ENCODE measurements at regions not wholly inside any gene's neighbourhood (a gene's known extent, or its start where the extent isn't known, plus 50 kb on each side); places are given as distances from the start of the nearest gene placed in this dataset.

- H4K8ac ChIP-seq (ENCODE audit: low read depth, low read length) = no peak overlapping the region
- no peak overlapping the region for H3K23ac ChIP-seq (ENCODE audit: low read length)
- H3K9ac ChIP-seq (ENCODE audit: low read length) = no peak overlapping the region
- H3K14ac ChIP-seq (ENCODE audit: low read length) = no peak overlapping the region
- H3K4me2 ChIP-seq (ENCODE audit: low read length) = no peak overlapping the region
- no peaks in the 10 kb centered on the region for H3K9me3 ChIP-seq (ENCODE audit: insufficient read depth, low read depth, low read length)
- H3K4ac ChIP-seq (ENCODE audit: low read depth, low read length) = no peak overlapping the region
- H2BK12ac ChIP-seq (ENCODE audit: low read length) = no peak overlapping the region
- no peak overlapping the region for H3K4me3 ChIP-seq (ENCODE audit: low read depth, low read length)
- WGBS (ENCODE audit: extremely low coverage, insufficient coverage, insufficient read length) = no CpG with 5 or more reads among the region's 6 CpGs
- no peak overlapping the region for H2BK120ac ChIP-seq (ENCODE audit: insufficient read depth, low read length, poor library complexity)
- H3K27ac ChIP-seq (ENCODE audit: low read depth, low read length) = no peak overlapping the region
- no peak overlapping the region for H2AK5ac ChIP-seq (ENCODE audit: low read length)
- H3K27me3 ChIP-seq (ENCODE audit: insufficient read depth, low read length) = no peaks in the 10 kb centered on the region
- H3K4me1 ChIP-seq (ENCODE audit: control insufficient read depth in 1 of 2, insufficient read depth in 2 of 2, low read length in 2 of 2) = no peaks in the 10 kb centered on the region
- no peak overlapping the region for H4K12ac ChIP-seq (ENCODE audit: low read depth, low read length)
- no peaks in the 10 kb centered on the region for H3K79me1 ChIP-seq (ENCODE audit: low read length)
- no peak overlapping the region for H3K18ac ChIP-seq (ENCODE audit: low read length)
- H2AFZ ChIP-seq (ENCODE audit: insufficient read depth, low read length, poor library complexity) = no peak overlapping the region
- no peaks in the 10 kb centered on the region for H3K79me2 ChIP-seq (ENCODE audit: control insufficient read depth, insufficient read depth, low read length, poor library complexity)
- DNase-seq = no peak
- H2BK5ac ChIP-seq (ENCODE audit: low read depth, low read length, poor library complexity) = no peak overlapping the region
- no peaks in the 10 kb centered on the region for H3K36me3 ChIP-seq (ENCODE audit: control insufficient read depth in 1 of 2, insufficient read depth in 2 of 2, low read length in 2 of 2)
- H4K91ac ChIP-seq (ENCODE audit: low read depth, low read length) = no peak overlapping the region
Observed at GRCh38 chr16:9219813-9220212, 128.4 kb downstream of the HAPSTR1 start.

- Histone ChIP-seq H4K12ac (ENCODE audit: low read depth, low read length) (no peak overlapping the region), H2BK5ac (ENCODE audit: low read depth, low read length, poor library complexity) (no peak overlapping the region), H3K79me1 (ENCODE audit: low read length) (no peaks in the 10 kb centered on the region), H4K8ac (ENCODE audit: low read depth, low read length) (no peak overlapping the region), H2AK5ac (ENCODE audit: low read length) (no peak overlapping the region), H3K27me3 (ENCODE audit: insufficient read depth, low read length) (no peaks in the 10 kb centered on the region), H2BK12ac (ENCODE audit: low read length) (no peak overlapping the region), H3K27ac (ENCODE audit: low read depth, low read length) (no peak overlapping the region), H4K91ac (ENCODE audit: low read depth, low read length) (no peak overlapping the region), H3K4me1 (ENCODE audit: control insufficient read depth in 1 of 2, insufficient read depth in 2 of 2, low read length in 2 of 2) (no peaks in the 10 kb centered on the region), H2BK120ac (ENCODE audit: insufficient read depth, low read length, poor library complexity) (no peak overlapping the region), H3K18ac (ENCODE audit: low read length) (no peak overlapping the region), H3K4me2 (ENCODE audit: low read length) (no peak overlapping the region), H3K79me2 (ENCODE audit: control insufficient read depth, insufficient read depth, low read length, poor library complexity) (no peaks in the 10 kb centered on the region), H2AFZ (ENCODE audit: insufficient read depth, low read length, poor library complexity) (no peak overlapping the region), H3K4me3 (ENCODE audit: low read depth, low read length) (no peak overlapping the region), H3K9me3 (ENCODE audit: insufficient read depth, low read depth, low read length) (no peaks in the 10 kb centered on the region), H3K23ac (ENCODE audit: low read length) (no peak overlapping the region), H3K9ac (ENCODE audit: low read length) (no peak overlapping the region), H3K14ac (ENCODE audit: low read length) (no peak overlapping the region), H3K36me3 (ENCODE audit: control insufficient read depth in 1 of 2, insufficient read depth in 2 of 2, low read length in 2 of 2) (no peaks in the 10 kb centered on the region), H3K4ac (ENCODE audit: low read depth, low read length) (no peak overlapping the region)
- WGBS (ENCODE audit: extremely low coverage, insufficient coverage, insufficient read length) = no CpG with 5 or more reads among the region's 5 CpGs
- peak in 1 of 2 donors; percentile 3 for DNase-seq
Observed at GRCh38 chr16:9225527-9226316, 134.3 kb downstream of the HAPSTR1 start.

- no peak overlapping the region for H3K14ac ChIP-seq (ENCODE audit: low read length)
- H3K18ac ChIP-seq (ENCODE audit: low read length) = no peak overlapping the region
- no peak overlapping the region for H3K4ac ChIP-seq (ENCODE audit: low read depth, low read length)
- H3K27me3 ChIP-seq (ENCODE audit: insufficient read depth, low read length) = no peaks in the 10 kb centered on the region
- no peak overlapping the region for H2AK5ac ChIP-seq (ENCODE audit: low read length)
- no peaks in the 10 kb centered on the region for H3K79me1 ChIP-seq (ENCODE audit: low read length)
- DNase-seq = no peak
- no peaks in the 10 kb centered on the region for H3K36me3 ChIP-seq (ENCODE audit: control insufficient read depth in 1 of 2, insufficient read depth in 2 of 2, low read length in 2 of 2)
- no peak overlapping the region for H2BK12ac ChIP-seq (ENCODE audit: low read length)
- no peak overlapping the region for H3K4me3 ChIP-seq (ENCODE audit: low read depth, low read length)
- no peak overlapping the region for H3K4me2 ChIP-seq (ENCODE audit: low read length)
- no peak overlapping the region for H3K27ac ChIP-seq (ENCODE audit: low read depth, low read length)
- no peak overlapping the region for H4K91ac ChIP-seq (ENCODE audit: low read depth, low read length)
- no peak overlapping the region for H2BK5ac ChIP-seq (ENCODE audit: low read depth, low read length, poor library complexity)
- no peaks in the 10 kb centered on the region for H3K4me1 ChIP-seq (ENCODE audit: control insufficient read depth in 1 of 2, insufficient read depth in 2 of 2, low read length in 2 of 2)
- no peaks in the 10 kb centered on the region for H3K9me3 ChIP-seq (ENCODE audit: insufficient read depth, low read depth, low read length)
- H3K79me2 ChIP-seq (ENCODE audit: control insufficient read depth, insufficient read depth, low read length, poor library complexity) = no peaks in the 10 kb centered on the region
- no peak overlapping the region for H4K8ac ChIP-seq (ENCODE audit: low read depth, low read length)
- no peak overlapping the region for H2AFZ ChIP-seq (ENCODE audit: insufficient read depth, low read length, poor library complexity)
- no peak overlapping the region for H4K12ac ChIP-seq (ENCODE audit: low read depth, low read length)
- no peak overlapping the region for H3K9ac ChIP-seq (ENCODE audit: low read length)
- no CpG with 5 or more reads among the region's 7 CpGs for WGBS (ENCODE audit: extremely low coverage, insufficient coverage, insufficient read length)
- H2BK120ac ChIP-seq (ENCODE audit: insufficient read depth, low read length, poor library complexity) = no peak overlapping the region
- H3K23ac ChIP-seq (ENCODE audit: low read length) = no peak overlapping the region
Observed at GRCh38 chr16:9226924-9227323, 135.5 kb downstream of the HAPSTR1 start.

- H3K36me3 ChIP-seq (ENCODE audit: control insufficient read depth in 1 of 2, insufficient read depth in 2 of 2, low read length in 2 of 2) = no peaks in the 10 kb centered on the region
- H3K4me1 ChIP-seq (ENCODE audit: control insufficient read depth in 1 of 2, insufficient read depth in 2 of 2, low read length in 2 of 2) = no peaks in the 10 kb centered on the region
- H4K8ac ChIP-seq (ENCODE audit: low read depth, low read length) = no peak overlapping the region
- no peaks in the 10 kb centered on the region for H3K79me2 ChIP-seq (ENCODE audit: control insufficient read depth, insufficient read depth, low read length, poor library complexity)
- H2BK5ac ChIP-seq (ENCODE audit: low read depth, low read length, poor library complexity) = no peak overlapping the region
- no peak overlapping the region for H3K4ac ChIP-seq (ENCODE audit: low read depth, low read length)
- no peak overlapping the region for H3K9ac ChIP-seq (ENCODE audit: low read length)
- no peak overlapping the region for H3K4me2 ChIP-seq (ENCODE audit: low read length)
- H2AK5ac ChIP-seq (ENCODE audit: low read length) = no peak overlapping the region
- H2BK12ac ChIP-seq (ENCODE audit: low read length) = no peak overlapping the region
- no peak for DNase-seq
- no peak overlapping the region for H3K14ac ChIP-seq (ENCODE audit: low read length)
- H3K4me3 ChIP-seq (ENCODE audit: low read depth, low read length) = no peak overlapping the region
- no peak overlapping the region for H3K27ac ChIP-seq (ENCODE audit: low read depth, low read length)
- no peak overlapping the region for H4K12ac ChIP-seq (ENCODE audit: low read depth, low read length)
- H3K79me1 ChIP-seq (ENCODE audit: low read length) = no peaks in the 10 kb centered on the region
- no peaks in the 10 kb centered on the region for H3K27me3 ChIP-seq (ENCODE audit: insufficient read depth, low read length)
- H2BK120ac ChIP-seq (ENCODE audit: insufficient read depth, low read length, poor library complexity) = no peak overlapping the region
- no peak overlapping the region for H2AFZ ChIP-seq (ENCODE audit: insufficient read depth, low read length, poor library complexity)
- no CpG with 5 or more reads among the region's 2 CpGs for WGBS (ENCODE audit: extremely low coverage, insufficient coverage, insufficient read length)
- no peak overlapping the region for H3K18ac ChIP-seq (ENCODE audit: low read length)
- H3K9me3 ChIP-seq (ENCODE audit: insufficient read depth, low read depth, low read length) = no peaks in the 10 kb centered on the region
- H4K91ac ChIP-seq (ENCODE audit: low read depth, low read length) = no peak overlapping the region
- H3K23ac ChIP-seq (ENCODE audit: low read length) = no peak overlapping the region
Observed at GRCh38 chr16:9231039-9231438, 139.6 kb downstream of the HAPSTR1 start.
